GM10266 (cell line): ENCODE measurements at regions not wholly inside any gene's neighbourhood (a gene's known extent, or its start where the extent isn't known, plus 50 kb on each side); places are given as distances from the start of the nearest gene placed in this dataset.

Experiments used
- DNase-seq: peaks from one replicate; pipeline ENCODE4 v3.0.0; 2012; ENCODE audit errors: extremely low spot score
- TF ChIP-seq, protein P1 (sequence below): IDR thresholded peaks from 2 replicates; pipeline ENCODE4 v1.5.1; 2012; ENCODE audit warnings: mild to moderate bottlenecking, low read depth; ENCODE audit not compliant: control insufficient read depth, insufficient read depth; ENCODE audit errors: missing control alignments

DNA sequence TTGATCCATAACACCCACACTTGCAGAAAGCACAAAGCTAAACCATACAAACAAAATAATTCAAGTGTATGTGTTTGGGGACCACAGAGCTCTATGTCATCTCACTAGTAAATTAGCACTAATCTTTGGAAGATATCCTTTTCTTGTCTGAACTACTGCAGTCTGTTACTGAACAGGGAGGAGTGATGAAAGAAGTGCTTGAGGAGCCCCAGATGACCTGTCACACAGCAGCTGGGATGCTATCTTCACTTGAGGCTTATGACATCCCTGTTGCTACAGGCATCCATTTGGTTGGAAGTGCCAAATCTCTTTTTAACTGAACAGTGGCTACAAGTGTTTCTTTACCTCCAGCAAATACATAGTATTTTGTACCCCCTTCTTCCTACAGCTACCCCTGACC, 386.3 kb upstream of the CHAC2 start:
- TF ChIP-seq, protein P1, sequence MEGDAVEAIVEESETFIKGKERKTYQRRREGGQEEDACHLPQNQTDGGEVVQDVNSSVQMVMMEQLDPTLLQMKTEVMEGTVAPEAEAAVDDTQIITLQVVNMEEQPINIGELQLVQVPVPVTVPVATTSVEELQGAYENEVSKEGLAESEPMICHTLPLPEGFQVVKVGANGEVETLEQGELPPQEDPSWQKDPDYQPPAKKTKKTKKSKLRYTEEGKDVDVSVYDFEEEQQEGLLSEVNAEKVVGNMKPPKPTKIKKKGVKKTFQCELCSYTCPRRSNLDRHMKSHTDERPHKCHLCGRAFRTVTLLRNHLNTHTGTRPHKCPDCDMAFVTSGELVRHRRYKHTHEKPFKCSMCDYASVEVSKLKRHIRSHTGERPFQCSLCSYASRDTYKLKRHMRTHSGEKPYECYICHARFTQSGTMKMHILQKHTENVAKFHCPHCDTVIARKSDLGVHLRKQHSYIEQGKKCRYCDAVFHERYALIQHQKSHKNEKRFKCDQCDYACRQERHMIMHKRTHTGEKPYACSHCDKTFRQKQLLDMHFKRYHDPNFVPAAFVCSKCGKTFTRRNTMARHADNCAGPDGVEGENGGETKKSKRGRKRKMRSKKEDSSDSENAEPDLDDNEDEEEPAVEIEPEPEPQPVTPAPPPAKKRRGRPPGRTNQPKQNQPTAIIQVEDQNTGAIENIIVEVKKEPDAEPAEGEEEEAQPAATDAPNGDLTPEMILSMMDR: no peak
- DNase-seq: no peak

DNA sequence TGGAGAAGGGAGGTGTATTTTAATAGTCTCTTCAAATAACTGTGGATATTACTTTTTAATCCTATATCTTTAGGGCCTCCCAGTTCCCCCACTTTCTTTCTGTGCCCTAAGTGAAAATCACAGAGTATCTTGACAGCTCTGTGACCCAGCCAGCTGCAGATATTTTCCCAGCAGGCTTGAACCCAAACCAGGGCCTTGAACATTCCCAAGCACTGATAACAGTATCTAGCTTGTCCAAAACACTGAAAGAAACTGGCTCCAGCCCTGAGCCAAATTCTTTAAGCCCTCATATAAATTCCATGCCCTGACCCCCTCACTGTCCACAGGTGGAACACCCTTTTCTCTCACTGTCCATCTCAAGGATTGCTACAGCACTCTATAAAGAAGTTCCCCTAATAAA, 388.1 kb upstream of the CHAC2 start:
- no peak for DNase-seq
- TF ChIP-seq, protein P1: no peak

DNA sequence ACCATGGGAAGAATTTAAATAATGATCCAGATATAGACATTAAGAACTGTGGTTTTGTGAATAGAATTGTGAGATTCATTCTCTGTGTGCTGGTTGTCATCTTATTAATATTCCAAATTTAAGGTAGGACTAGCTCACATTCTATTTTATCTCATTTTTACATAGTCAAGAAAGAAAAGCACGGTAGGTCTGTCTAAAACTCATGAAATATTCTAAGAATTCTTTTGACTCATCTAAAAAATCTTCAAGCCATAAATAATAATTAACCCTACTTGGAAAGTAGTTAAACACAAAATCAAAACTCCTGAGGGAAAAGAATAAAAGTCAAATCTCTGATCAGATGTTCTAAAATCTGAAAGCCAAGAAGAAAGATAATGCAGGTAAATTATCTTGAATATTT, 388.8 kb upstream of the CHAC2 start:
- TF ChIP-seq, protein P1: no peak
- no peak for DNase-seq

DNA sequence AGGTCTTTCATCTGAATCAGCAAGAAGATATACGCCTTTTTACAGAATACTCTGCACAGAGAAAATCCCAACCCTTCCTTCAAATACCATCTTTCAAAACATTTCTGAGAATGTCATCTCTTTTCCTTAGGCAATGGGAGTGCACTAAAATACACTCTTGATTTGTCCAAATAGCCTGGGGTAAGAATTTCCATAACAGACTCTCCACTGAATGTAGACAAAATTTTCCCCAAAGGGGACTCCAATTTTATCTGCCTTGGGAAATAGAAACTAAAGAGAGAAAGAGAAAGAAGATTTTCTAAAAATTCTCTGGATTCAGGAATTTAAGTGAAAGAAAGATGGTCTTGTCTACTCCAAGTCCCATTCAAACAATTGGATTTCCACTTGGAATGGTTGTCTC, 394.5 kb upstream of the CHAC2 start:
- no peak for DNase-seq
- TF ChIP-seq, protein P1: no peak

DNA sequence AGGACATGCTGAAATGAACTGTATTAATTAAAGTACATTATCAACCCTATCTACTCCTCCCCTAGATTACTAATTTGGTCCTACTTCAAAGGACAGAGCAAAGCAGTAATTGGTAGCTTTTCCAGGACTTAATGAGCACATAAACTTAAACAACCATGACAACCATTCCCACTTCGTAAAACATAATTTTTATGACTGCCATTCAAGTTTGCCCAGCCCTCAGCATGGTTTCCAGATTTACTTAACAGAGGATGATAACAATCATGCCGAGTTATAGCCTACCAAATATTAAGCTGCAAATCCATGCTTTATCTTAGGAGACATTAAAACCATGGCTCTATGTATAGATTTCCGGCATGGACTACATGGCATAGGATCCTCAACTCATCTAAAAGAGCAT, 401.1 kb upstream of the CHAC2 start:
- no peak for DNase-seq
- TF ChIP-seq, protein P1: no peak

DNA sequence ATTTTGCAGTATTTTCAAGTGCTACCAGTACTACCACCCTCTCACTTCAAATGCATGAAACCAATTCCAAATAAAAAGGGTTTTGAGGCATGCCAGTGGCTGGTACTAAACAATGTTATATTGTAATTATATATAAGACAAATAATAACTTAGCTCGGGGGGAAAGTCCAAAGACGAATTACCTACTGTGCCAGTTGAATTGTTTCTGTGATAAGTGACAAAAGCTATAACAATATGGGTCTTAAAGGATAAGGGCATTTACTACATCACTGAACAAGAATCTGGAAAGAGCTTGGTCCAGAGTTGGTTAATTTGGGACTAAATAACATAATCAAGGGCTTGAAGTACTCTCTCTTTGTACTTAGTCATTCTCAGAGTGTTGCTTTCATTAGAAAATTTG, 404.7 kb upstream of the CHAC2 start:
- no peak for DNase-seq
- TF ChIP-seq, protein P1: no peak

DNA sequence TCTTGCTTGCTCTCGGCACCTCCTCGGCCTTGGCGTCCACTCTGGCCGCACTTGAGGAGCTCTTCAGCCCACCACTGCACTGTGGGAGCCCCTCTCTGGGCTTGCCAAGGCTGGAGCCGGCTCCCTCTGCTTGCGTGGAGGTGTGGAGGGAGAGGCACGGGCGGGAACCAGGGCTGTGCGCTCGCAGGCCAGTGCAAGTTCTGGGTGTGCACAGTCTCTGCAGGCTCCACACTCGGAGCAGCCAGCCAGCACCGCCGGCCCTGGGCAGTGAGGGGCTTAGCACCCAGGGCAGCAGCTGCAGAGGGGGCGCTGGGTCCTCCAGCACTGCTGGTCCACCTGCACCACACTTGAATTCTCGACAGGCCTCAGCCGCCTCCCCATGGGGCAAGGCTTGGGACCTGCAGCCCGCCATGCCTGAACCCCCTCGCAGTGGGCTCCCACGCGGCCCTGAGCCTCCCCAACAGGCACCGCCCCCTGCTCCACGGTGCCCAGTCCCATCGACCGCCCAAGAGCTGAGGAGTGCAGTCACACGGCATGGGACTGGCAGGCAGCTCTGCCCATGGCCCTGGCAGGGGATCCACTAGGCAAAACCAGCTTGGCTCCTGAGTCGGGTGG, 411.2 kb upstream of the CHAC2 start:
- DNase-seq: no peak
- TF ChIP-seq, protein P1: no peak
